ENCODE measurements at regions not wholly inside any gene's neighbourhood (a gene's known extent, or its start where the extent isn't known, plus 50 kb on each side); places are given as distances from the start of the nearest gene placed in this dataset.

- Mint-ChIP-seq H3K27me3 (ENCODE audit: insufficient read depth) (peaks cover 2% of the 10 kb centered on the region), H3K4me3 (no peak overlapping the region), H3K36me3 (ENCODE audit: low read depth) (no peaks in the 10 kb centered on the region), H3K27ac (no peak overlapping the region), H3K4me1 (ENCODE audit: low read depth) (no peaks in the 10 kb centered on the region), H3K9me3 (no peaks in the 10 kb centered on the region)
- intact Hi-C loops (cut with micrococcal nuclease), result no loop called here
- DNase-seq (ENCODE audit: low spot score), result no peak
Observed at GRCh38 chr20:48198929-48199451, 413.7 kb upstream of the SULF2 start.

GRCh38 chr20:48197066-48197465, 411.8 kb upstream of the SULF2 start:
- no peaks in the 10 kb centered on the region for H3K4me1 Mint-ChIP-seq (ENCODE audit: low read depth)
- intact Hi-C loops (cut with micrococcal nuclease), result no loop called here
- H3K27me3 Mint-ChIP-seq (ENCODE audit: insufficient read depth), result peaks cover 2% of the 10 kb centered on the region
- no peak overlapping the region for H3K4me3 Mint-ChIP-seq
- no peak overlapping the region for H3K27ac Mint-ChIP-seq
- DNase-seq (ENCODE audit: low spot score), result no peak
- no peaks in the 10 kb centered on the region for H3K9me3 Mint-ChIP-seq
- no peaks in the 10 kb centered on the region for H3K36me3 Mint-ChIP-seq (ENCODE audit: low read depth)

- intact Hi-C loops (cut with micrococcal nuclease), result no loop called here
- no peaks in the 10 kb centered on the region for H3K36me3 Mint-ChIP-seq (ENCODE audit: low read depth)
Observed at GRCh38 chr20:48196486-48196885, 411.2 kb upstream of the SULF2 start.

GRCh38 chr20:48196001-48196400, 410.7 kb upstream of the SULF2 start:
- Mint-ChIP-seq H3K9me3 (no peaks in the 10 kb centered on the region), H3K27ac (no peak overlapping the region), H3K27me3 (ENCODE audit: insufficient read depth) (peaks cover 2% of the 10 kb centered on the region), H3K4me3 (no peak overlapping the region), H3K36me3 (ENCODE audit: low read depth) (no peaks in the 10 kb centered on the region), H3K4me1 (ENCODE audit: low read depth) (no peaks in the 10 kb centered on the region)
- DNase-seq (ENCODE audit: low spot score), result no peak
- intact Hi-C loops (cut with micrococcal nuclease), result no loop called here

More at GRCh38 chr20:48196486-48196885, 411.2 kb upstream of the SULF2 start:
- Mint-ChIP-seq H3K4me1 (ENCODE audit: low read depth) (no peaks in the 10 kb centered on the region), H3K4me3 (no peak overlapping the region), H3K9me3 (no peaks in the 10 kb centered on the region), H3K27me3 (ENCODE audit: insufficient read depth) (peaks cover 2% of the 10 kb centered on the region), H3K27ac (no peak overlapping the region)
- no peak for DNase-seq (ENCODE audit: low spot score)

- intact Hi-C loops (cut with micrococcal nuclease), result no loop called here
- no peak overlapping the region for H3K4me3 Mint-ChIP-seq
- DNase-seq (ENCODE audit: low spot score), result no peak
Observed at GRCh38 chr20:48195121-48195870, 410.0 kb upstream of the SULF2 start.

GRCh38 chr20:48194583-48194982, 409.3 kb upstream of the SULF2 start:
- no peaks in the 10 kb centered on the region for H3K4me1 Mint-ChIP-seq (ENCODE audit: low read depth)
- no peaks in the 10 kb centered on the region for H3K9me3 Mint-ChIP-seq
- no peak for DNase-seq (ENCODE audit: low spot score)
- no peaks in the 10 kb centered on the region for H3K36me3 Mint-ChIP-seq (ENCODE audit: low read depth)
- intact Hi-C loops (cut with micrococcal nuclease), result no loop called here
- H3K4me3 Mint-ChIP-seq, result no peak overlapping the region
- no peak overlapping the region for H3K27ac Mint-ChIP-seq
- H3K27me3 Mint-ChIP-seq (ENCODE audit: insufficient read depth), result no peaks in the 10 kb centered on the region

More at GRCh38 chr20:48195121-48195870, 410.0 kb upstream of the SULF2 start:
- H3K27me3 Mint-ChIP-seq (ENCODE audit: insufficient read depth), result peaks cover 2% of the 10 kb centered on the region
- H3K27ac Mint-ChIP-seq, result no peak overlapping the region
- no peaks in the 10 kb centered on the region for H3K4me1 Mint-ChIP-seq (ENCODE audit: low read depth)
- no peaks in the 10 kb centered on the region for H3K9me3 Mint-ChIP-seq
- no peaks in the 10 kb centered on the region for H3K36me3 Mint-ChIP-seq (ENCODE audit: low read depth)

- Mint-ChIP-seq H3K4me1 (ENCODE audit: low read depth) (no peaks in the 10 kb centered on the region), H3K27me3 (ENCODE audit: insufficient read depth) (no peaks in the 10 kb centered on the region), H3K9me3 (no peaks in the 10 kb centered on the region), H3K36me3 (ENCODE audit: low read depth) (no peaks in the 10 kb centered on the region), H3K4me3 (no peak overlapping the region), H3K27ac (no peak overlapping the region)
- intact Hi-C loops (cut with micrococcal nuclease), result no loop called here
- no peak for DNase-seq (ENCODE audit: low spot score)
Observed at GRCh38 chr20:48193627-48194425, 408.5 kb upstream of the SULF2 start.

- Mint-ChIP-seq H3K27me3 (ENCODE audit: insufficient read depth) (no peaks in the 10 kb centered on the region), H3K4me3 (no peak overlapping the region), H3K4me1 (ENCODE audit: low read depth) (no peaks in the 10 kb centered on the region), H3K27ac (no peak overlapping the region), H3K36me3 (ENCODE audit: low read depth) (no peaks in the 10 kb centered on the region), H3K9me3 (no peaks in the 10 kb centered on the region)
- no peak for DNase-seq (ENCODE audit: low spot score)
- intact Hi-C loops (cut with micrococcal nuclease), result no loop called here
Observed at GRCh38 chr20:48192109-48192508, 406.8 kb upstream of the SULF2 start.

GRCh38 chr20:48191200-48191599, 405.9 kb upstream of the SULF2 start:
- Mint-ChIP-seq H3K27me3 (ENCODE audit: insufficient read depth) (no peaks in the 10 kb centered on the region), H3K36me3 (ENCODE audit: low read depth) (no peaks in the 10 kb centered on the region), H3K4me3 (no peak overlapping the region), H3K4me1 (ENCODE audit: low read depth) (no peaks in the 10 kb centered on the region), H3K27ac (no peak overlapping the region), H3K9me3 (no peaks in the 10 kb centered on the region)
- no peak for DNase-seq (ENCODE audit: low spot score)
- intact Hi-C loops (cut with micrococcal nuclease), result no loop called here

- H3K36me3 Mint-ChIP-seq (ENCODE audit: low read depth), result no peaks in the 10 kb centered on the region
- intact Hi-C loops (cut with micrococcal nuclease), result no loop called here
- no peak overlapping the region for H3K27ac Mint-ChIP-seq
- H3K4me3 Mint-ChIP-seq, result no peak overlapping the region
- H3K4me1 Mint-ChIP-seq (ENCODE audit: low read depth), result no peaks in the 10 kb centered on the region
- DNase-seq (ENCODE audit: low spot score), result no peak
- no peaks in the 10 kb centered on the region for H3K9me3 Mint-ChIP-seq
- H3K27me3 Mint-ChIP-seq (ENCODE audit: insufficient read depth), result no peaks in the 10 kb centered on the region
Observed at GRCh38 chr20:48190757-48191156, 405.5 kb upstream of the SULF2 start.

- Mint-ChIP-seq H3K4me3 (no peak overlapping the region), H3K4me1 (ENCODE audit: low read depth) (no peaks in the 10 kb centered on the region), H3K27ac (no peak overlapping the region), H3K27me3 (ENCODE audit: insufficient read depth) (no peaks in the 10 kb centered on the region), H3K9me3 (no peaks in the 10 kb centered on the region), H3K36me3 (ENCODE audit: low read depth) (no peaks in the 10 kb centered on the region)
- no peak for DNase-seq (ENCODE audit: low spot score)
- intact Hi-C loops (cut with micrococcal nuclease), result no loop called here
Observed at GRCh38 chr20:48189181-48189580, 403.9 kb upstream of the SULF2 start.

GRCh38 chr20:48187851-48188250, 402.6 kb upstream of the SULF2 start:
- no peaks in the 10 kb centered on the region for H3K36me3 Mint-ChIP-seq (ENCODE audit: low read depth)
- no peak for DNase-seq (ENCODE audit: low spot score)
- intact Hi-C loops (cut with micrococcal nuclease), result no loop called here
- no peak overlapping the region for H3K27ac Mint-ChIP-seq
- H3K4me3 Mint-ChIP-seq, result no peak overlapping the region
- H3K9me3 Mint-ChIP-seq, result no peaks in the 10 kb centered on the region
- no peaks in the 10 kb centered on the region for H3K4me1 Mint-ChIP-seq (ENCODE audit: low read depth)
- no peaks in the 10 kb centered on the region for H3K27me3 Mint-ChIP-seq (ENCODE audit: insufficient read depth)

- intact Hi-C loops (cut with micrococcal nuclease), result no loop called here
- Mint-ChIP-seq H3K4me1 (ENCODE audit: low read depth) (no peaks in the 10 kb centered on the region), H3K36me3 (ENCODE audit: low read depth) (no peaks in the 10 kb centered on the region), H3K27ac (no peak overlapping the region), H3K4me3 (no peak overlapping the region), H3K9me3 (no peaks in the 10 kb centered on the region), H3K27me3 (ENCODE audit: insufficient read depth) (no peaks in the 10 kb centered on the region)
- DNase-seq (ENCODE audit: low spot score), result no peak
Observed at GRCh38 chr20:48186915-48187314, 401.6 kb upstream of the SULF2 start.
